ENCODE measurements at regions not wholly inside any gene's neighbourhood (a gene's known extent, or its start where the extent isn't known, plus 50 kb on each side); places are given as distances from the start of the nearest gene placed in this dataset.
"Not testable (repeated sequence)": the region's sequence is repeated elsewhere in the genome, so short reads cannot be mapped to it uniquely, and the experiment has no call there.

- H3K4me3 ChIP-seq (ENCODE audit: low read depth, low read length), result no peak overlapping the region
- TF ChIP-seq, protein P1, sequence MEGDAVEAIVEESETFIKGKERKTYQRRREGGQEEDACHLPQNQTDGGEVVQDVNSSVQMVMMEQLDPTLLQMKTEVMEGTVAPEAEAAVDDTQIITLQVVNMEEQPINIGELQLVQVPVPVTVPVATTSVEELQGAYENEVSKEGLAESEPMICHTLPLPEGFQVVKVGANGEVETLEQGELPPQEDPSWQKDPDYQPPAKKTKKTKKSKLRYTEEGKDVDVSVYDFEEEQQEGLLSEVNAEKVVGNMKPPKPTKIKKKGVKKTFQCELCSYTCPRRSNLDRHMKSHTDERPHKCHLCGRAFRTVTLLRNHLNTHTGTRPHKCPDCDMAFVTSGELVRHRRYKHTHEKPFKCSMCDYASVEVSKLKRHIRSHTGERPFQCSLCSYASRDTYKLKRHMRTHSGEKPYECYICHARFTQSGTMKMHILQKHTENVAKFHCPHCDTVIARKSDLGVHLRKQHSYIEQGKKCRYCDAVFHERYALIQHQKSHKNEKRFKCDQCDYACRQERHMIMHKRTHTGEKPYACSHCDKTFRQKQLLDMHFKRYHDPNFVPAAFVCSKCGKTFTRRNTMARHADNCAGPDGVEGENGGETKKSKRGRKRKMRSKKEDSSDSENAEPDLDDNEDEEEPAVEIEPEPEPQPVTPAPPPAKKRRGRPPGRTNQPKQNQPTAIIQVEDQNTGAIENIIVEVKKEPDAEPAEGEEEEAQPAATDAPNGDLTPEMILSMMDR (IDR thresholded peaks at IDR 0.05; ENCODE audit: low read depth, low read length, missing control alignments), result no peak
Observed at GRCh38 chr11:98409069-98409468, 611.7 kb upstream of the CNTN5 start.

DNA sequence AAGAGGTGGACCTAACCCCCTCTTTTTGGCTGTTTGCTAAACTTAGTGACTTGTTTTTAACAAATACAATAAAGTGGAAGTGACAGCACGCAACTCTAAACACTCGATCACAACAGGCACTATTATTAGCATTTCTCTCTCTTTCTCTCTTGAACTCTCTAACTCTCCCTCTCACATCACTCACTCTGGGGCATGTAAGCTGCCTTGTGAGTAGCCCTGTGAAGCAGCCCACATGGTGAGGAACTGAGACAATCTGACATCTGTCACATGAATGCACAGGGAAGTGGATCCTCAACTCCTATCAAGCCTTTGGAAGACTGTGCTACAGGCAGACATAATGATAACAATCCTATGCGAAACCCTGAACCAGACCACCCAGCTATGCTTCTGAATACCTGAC is 609.0 kb upstream of the CNTN5 start:
- in situ Hi-C loops (cut with HindIII; ENCODE audit: low pct_ligation_motif_present, low sequenced_read_pairs), result no loop called here
- H3K27ac ChIP-seq, result no peak overlapping the region
- no peak overlapping the region for H3K4me3 ChIP-seq (ENCODE audit: low read depth, low read length)

More at GRCh38 chr11:98409069-98409468, 611.7 kb upstream of the CNTN5 start:
- in situ Hi-C loops (cut with HindIII; ENCODE audit: low pct_ligation_motif_present, low sequenced_read_pairs), result no loop called here
- DNase-seq, result no peak
- no peaks in the 10 kb centered on the region for H3K27me3 ChIP-seq (replicated peaks)
- no peak overlapping the region for H3K27ac ChIP-seq
- no peaks in the 10 kb centered on the region for H3K36me3 ChIP-seq (replicated peaks)

GRCh38 chr11:98417256-98417755 is 603.4 kb upstream of the CNTN5 start:
- Histone ChIP-seq H3K27me3 (replicated peaks) (no peaks in the 10 kb centered on the region), H3K27ac (no peak overlapping the region), H3K36me3 (replicated peaks) (no peaks in the 10 kb centered on the region), H3K4me3 (ENCODE audit: low read depth, low read length) (no peak overlapping the region)
- in situ Hi-C loops (cut with HindIII; ENCODE audit: low pct_ligation_motif_present, low sequenced_read_pairs), result no loop called here
- no peak for DNase-seq
- TF ChIP-seq, protein P1 (IDR thresholded peaks at IDR 0.05; ENCODE audit: low read depth, low read length, missing control alignments), result no peak

More for the DNA sequence above, 609.0 kb upstream of the CNTN5 start:
- H3K36me3 ChIP-seq (replicated peaks), result no peaks in the 10 kb centered on the region
- no peak for DNase-seq
- H3K27me3 ChIP-seq (replicated peaks), result no peaks in the 10 kb centered on the region
- TF ChIP-seq, protein P1 (IDR thresholded peaks at IDR 0.05; ENCODE audit: low read depth, low read length, missing control alignments), result no peak

DNA sequence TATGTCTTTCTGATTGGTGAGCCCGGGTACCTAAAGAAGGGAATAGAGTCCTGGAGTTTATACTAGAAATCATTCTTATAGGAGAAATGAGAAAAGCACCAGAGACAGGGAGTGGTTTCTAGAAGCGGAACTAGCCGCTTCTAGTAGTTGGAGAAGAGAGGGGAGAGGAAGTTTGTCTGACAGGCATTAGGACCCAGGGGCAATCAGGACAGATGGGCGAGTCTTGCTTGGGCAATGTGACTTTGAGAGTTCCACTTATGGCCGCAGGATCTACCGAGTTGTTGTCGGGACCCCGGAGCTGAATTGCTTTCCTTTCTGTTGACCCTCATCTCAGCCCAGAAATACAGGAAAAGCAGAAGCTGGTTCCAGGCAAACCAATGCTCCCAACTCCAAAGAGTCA is 596.8 kb upstream of the CNTN5 start:
- Histone ChIP-seq H3K4me3 (ENCODE audit: low read depth, low read length) (no peak overlapping the region), H3K36me3 (replicated peaks) (no peaks in the 10 kb centered on the region), H3K27me3 (replicated peaks) (no peaks in the 10 kb centered on the region), H3K27ac (no peak overlapping the region)
- in situ Hi-C loops (cut with HindIII; ENCODE audit: low pct_ligation_motif_present, low sequenced_read_pairs), result no loop called here
- no peak for DNase-seq
- TF ChIP-seq, protein P1 (IDR thresholded peaks at IDR 0.05; ENCODE audit: low read depth, low read length, missing control alignments), result no peak

DNA sequence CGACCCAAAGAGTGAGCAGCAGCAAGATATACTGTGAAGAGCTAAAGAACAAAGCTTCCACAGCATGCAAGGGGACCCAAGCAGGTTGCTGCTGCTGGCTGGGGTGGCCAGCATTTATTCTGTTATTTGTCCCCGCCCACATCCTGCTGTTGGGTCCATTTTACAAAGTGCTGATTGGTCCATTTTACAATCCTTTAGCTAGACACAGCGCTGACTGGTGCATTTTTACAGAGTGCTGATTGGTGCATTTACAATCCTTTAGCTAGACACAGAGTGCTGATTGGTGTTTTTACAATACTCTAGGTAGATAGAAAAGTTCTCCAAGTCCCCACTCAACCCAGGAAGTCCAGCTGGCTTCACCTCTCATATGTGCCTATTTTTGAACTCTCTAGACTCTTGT is 596.0 kb upstream of the CNTN5 start:
- H3K27ac ChIP-seq; in situ Hi-C loops (cut with HindIII; ENCODE audit: low pct_ligation_motif_present, low sequenced_read_pairs); DNase-seq: not testable (repeated sequence)

DNA sequence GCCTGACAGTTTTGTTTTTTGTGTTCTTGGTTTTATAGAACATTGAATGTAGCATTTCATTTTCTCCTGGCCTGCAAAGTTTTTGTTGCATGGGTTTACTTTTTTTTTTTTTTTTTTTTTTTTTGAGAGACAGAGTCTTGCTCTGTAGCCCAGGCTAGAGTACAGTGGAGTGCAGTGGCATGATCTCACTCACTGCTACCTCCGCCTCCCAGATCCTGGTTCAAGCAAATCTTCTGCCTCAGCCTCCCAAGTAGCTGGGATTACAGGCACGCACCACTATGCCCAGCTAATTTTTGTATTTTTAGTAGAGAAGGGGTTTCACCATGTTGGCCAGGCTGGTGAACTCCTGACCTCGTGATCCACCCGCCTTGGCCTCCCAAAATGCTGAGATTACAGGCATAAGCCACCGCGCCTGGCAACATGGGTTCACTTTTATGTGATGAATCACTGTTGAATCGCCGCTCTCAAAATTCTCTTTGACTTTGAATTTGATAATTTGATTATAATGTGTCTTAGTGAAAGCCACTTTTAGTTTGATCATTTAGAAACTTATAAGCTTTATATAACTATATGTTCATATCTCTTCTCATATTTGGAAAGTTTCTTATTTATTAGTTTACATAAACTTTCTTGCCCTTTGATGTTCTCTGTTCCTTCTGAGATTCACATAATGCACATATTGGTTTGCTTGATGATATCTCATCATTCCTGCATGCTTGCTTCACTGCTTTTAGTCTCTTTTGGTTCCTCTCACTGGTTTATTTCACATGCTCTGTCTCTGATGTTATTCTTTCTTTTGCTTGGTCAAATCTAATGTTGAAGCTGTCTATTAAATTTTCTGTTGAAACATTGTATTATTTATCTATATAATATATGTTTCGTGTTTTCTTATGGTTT is 589.0 kb upstream of the CNTN5 start:
- no peak for DNase-seq
- TF ChIP-seq, protein P1 (IDR thresholded peaks at IDR 0.05; ENCODE audit: low read depth, low read length, missing control alignments), result no peak
- H3K27ac ChIP-seq, result no peak overlapping the region
- no peak overlapping the region for H3K4me3 ChIP-seq (ENCODE audit: low read depth, low read length)
- H3K36me3 ChIP-seq (replicated peaks), result no peaks in the 10 kb centered on the region
- no peaks in the 10 kb centered on the region for H3K27me3 ChIP-seq (replicated peaks)
- in situ Hi-C loops (cut with HindIII; ENCODE audit: low pct_ligation_motif_present, low sequenced_read_pairs), result no loop called here

More for the DNA sequence above, 596.0 kb upstream of the CNTN5 start:
- not testable (repeated sequence) for H3K4me3 ChIP-seq (ENCODE audit: low read depth, low read length); H3K36me3 ChIP-seq (replicated peaks); H3K27me3 ChIP-seq (replicated peaks)

All from brain microvascular endothelial cell (primary cell).